CD4-positive, alpha-beta T cell treated with Interleukin-17A for 1 hour (primary cell): ENCODE measurements at regions not wholly inside any gene's neighbourhood (a gene's known extent, or its start where the extent isn't known, plus 50 kb on each side); places are given as distances from the start of the nearest gene placed in this dataset.

Experiments
- DNase-seq: peaks from one replicate; pipeline ENCODE4 v3.0.0-alpha.2; 2020

GRCh38 chr13:90952326-90952725 is 395.2 kb upstream of the MIR17HG start:
- DNase-seq = no peak

DNA sequence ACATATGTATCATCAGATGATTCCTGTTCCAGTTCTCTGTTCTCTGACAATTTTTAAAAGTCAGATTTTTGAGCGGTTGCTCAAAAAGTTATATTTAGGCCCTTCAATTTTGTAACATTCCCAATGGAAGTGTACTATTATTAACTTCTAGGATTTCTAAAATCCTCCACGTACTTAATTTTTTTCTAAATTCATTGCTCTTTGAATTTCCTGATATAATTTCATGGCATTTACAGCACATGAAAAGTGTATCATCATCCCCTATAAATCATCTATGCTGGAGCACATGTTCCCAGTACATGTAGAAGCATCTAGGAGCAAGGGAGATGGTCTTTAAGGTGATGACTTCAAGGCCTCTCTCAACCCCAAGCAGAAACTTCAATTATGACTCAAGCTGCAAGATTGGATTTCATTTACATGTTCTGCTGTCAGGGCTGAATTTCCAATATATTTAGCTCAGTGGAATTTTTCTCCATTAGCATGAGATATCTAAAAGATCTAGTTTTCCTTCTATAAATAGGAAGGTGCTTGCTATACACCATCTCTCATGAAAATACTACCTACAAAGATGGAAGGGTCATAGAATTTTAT is 392.8 kb upstream of the MIR17HG start:
- DNase-seq = no peak

DNA sequence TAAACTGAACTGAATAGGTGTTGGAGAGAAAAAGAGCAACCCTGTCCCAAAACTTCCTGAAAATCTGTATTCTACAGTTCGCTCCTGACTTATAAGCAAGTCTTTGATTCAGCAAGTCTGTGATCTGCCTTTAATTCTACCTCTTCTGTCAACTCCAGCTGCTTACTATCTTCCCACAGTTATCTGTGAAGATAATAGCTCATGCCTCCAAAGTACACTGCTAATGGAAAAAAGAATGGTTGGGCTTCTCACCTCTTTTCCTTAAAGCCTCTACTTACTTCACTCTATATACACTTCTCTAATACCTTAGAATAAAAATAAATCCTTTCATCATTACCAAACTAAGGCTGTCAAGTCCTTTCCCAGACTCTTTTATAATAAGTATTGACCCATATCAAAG is 391.5 kb upstream of the MIR17HG start:
- no peak for DNase-seq

GRCh38 chr13:90958866-90959265 is 388.6 kb upstream of the MIR17HG start:
- no peak for DNase-seq

DNA sequence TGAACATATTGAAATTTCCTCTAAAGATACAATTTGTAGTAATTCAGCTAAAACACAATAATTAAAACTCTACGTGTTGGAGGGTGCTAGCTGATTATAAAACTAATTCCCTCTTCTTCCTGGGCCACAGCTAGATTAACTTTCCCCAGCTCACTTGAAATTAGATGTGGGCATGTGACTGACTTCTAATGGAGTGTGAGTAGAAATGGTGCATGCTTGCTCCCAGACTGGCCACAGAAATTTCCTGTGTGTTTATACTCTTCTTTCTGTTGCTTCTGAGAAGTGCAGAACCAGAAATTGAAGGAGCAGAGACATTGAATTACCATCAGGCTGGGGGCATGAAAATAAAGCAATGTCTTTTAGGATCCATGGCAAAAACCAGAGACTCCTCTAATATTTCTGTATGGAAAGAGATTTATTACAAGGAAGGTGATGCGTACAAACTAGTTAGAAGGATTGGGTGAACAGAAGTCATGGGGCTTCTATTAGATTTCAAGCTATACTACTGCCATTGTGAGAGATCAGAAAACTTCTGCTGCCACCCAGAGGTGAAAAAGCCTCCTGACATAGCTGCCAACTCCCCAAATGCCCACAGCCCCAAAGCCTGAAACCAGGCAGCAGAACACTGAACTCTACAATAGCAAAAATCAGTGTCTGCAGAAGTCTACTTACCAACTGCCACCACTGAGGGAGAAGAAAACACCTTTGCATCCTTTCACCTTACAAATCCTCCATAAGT is 379.2 kb upstream of the MIR17HG start:
- no peak for DNase-seq

DNA sequence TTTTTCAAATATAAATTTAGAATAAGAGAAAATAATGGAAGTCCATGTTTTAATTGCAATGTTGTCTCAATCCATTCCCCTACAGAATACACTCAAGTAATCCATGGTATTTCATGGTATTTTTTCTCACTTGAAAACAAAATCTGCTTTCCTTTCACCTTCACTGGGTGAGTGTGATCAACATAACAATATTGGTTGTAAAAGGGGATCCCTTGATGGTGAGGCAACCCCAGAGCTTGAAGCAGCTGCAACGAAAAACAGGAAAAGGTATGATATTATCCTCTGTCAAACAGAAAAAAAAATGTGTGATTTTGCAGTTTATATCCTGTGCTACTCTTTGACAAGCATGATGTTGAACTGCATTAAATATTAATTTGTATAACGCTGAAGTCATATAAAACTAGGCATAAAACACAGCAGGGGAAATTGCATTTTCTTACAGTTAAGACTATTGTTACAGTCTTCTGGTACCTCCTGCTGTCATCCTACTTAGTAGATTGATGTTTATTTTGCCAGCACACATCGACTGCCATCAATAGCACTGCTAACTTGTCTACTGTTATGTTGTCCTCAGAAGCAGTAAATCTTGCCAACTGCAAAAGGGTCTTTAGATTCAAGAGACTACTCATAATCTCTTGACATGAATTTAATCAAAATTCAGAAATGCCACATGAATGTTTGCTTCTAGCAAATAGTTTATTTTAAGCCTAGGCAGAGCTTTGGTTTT is 373.1 kb upstream of the MIR17HG start:
- no peak for DNase-seq

DNA sequence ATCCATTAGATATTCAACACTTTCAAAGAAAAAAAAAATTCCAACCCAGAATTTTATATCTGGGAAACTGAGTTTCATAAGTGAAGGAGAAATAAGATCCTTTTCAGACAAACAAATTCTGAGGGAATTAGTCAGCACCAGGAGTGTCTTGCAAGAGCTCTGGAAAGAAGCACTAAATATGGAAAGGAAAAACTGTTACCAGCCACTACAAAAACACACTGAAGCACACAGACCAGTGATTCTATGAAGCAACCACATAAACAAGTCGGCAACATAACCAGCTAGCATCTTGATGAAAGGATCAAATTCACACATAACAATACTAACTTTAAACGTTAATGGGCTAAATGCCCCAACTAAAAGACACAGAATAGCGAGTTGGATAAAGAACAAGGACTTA is 368.4 kb upstream of the MIR17HG start:
- DNase-seq = no peak

GRCh38 chr13:90984756-90985155 is 362.7 kb upstream of the MIR17HG start:
- DNase-seq = no peak

- no peak for DNase-seq
These were observed 352.5 kb upstream of the MIR17HG start for GRCh38 chr13:90995001-90995400.

DNA sequence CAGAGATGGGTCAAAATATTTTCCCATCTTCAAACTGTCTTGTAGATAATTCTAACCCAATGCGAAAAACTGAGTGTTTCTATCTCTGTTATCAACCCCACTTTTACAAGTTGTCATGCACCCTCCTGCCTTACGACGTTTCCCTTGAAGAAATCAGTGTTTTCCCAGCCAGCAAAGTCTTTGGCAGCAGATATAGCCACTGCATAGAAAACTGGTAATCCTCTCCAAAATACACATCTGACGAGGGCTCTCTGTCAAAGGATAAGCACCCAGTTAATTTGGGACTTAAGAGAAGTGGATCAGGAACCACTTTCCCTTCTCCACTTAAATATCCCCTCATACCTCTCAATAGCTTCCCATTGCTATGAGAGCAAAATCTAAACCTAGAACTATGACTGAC is 351.9 kb upstream of the MIR17HG start:
- no peak for DNase-seq

DNA sequence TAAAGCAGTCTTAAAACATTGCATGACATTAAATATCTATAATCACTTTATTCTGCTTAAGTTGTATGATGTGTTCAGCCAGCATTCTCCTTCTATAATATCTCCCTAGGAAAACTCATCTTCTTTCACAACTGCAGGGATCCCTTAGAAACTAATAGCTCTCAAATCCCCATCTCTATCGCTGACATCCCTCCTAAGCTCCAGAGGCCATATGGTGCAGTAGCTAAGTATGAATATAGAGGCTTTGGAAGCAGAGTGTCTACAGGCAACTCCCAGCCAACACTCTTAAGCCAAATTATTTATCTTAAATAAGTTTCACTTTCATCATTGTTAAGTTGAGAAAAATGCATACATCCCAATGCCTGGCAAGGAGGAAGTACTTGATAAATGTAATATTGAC is 349.5 kb upstream of the MIR17HG start:
- DNase-seq = no peak

GRCh38 chr13:90999401-90999800 is 348.1 kb upstream of the MIR17HG start:
- DNase-seq = no peak

- DNase-seq = no peak
These were observed 346.1 kb upstream of the MIR17HG start for GRCh38 chr13:91001371-91001770.

DNA sequence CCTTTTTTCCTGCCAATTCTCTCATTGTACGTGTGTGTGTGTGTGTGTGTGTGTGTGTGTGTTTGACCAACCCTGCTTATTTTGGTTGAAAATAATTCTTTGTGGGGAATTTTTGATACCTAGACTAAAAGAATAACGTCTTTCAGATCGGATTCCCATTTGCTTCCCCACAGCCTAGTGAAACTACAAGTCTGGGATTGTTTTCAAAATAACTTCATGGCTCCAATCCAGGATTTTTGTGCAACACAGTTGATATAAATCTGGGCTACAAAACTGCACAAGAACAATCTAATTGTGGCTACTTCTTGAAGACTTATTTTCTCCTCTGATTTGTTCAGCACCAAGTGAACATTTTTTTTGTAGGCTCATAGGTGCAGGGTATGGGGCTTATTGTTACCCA is 332.8 kb upstream of the MIR17HG start:
- DNase-seq = no peak

GRCh38 chr13:91017031-91017668 is 330.3 kb upstream of the MIR17HG start:
- DNase-seq = peak; percentile 4

GRCh38 chr13:91017669-91018053 is 329.8 kb upstream of the MIR17HG start:
- DNase-seq = no peak

DNA sequence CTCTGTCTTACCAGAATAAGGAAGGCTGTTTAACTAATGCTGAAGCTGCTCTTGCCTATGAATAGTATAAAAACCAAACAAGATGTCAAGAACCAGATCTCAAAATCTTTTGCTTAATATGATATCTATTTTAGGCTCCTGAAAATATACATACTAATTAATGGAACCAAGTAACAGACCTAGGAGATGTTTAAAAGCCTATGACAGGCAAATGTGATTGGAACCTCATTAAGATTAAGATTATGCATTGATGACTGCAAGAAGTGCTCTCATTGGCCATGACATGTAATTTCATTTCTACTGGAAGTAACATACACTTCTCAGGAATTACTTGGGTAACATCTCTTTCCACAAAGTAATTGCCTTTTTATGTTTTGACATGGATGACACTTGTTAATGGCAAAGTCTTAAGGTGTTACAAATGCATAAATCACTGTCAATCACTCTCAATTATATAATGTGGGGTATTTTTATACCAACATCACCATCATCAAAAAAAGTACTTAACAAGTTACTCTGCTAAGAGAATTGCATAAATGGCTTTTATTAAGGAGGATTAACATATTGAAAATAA is 326.9 kb upstream of the MIR17HG start:
- DNase-seq = no peak

- DNase-seq = no peak
These were observed 323.2 kb upstream of the MIR17HG start for GRCh38 chr13:91024157-91024792.

GRCh38 chr13:91025442-91025841 is 322.0 kb upstream of the MIR17HG start:
- no peak for DNase-seq

- no peak for DNase-seq
These were observed 316.0 kb upstream of the MIR17HG start for GRCh38 chr13:91031508-91031907.

GRCh38 chr13:91032104-91032503 is 315.4 kb upstream of the MIR17HG start:
- DNase-seq = no peak

DNA sequence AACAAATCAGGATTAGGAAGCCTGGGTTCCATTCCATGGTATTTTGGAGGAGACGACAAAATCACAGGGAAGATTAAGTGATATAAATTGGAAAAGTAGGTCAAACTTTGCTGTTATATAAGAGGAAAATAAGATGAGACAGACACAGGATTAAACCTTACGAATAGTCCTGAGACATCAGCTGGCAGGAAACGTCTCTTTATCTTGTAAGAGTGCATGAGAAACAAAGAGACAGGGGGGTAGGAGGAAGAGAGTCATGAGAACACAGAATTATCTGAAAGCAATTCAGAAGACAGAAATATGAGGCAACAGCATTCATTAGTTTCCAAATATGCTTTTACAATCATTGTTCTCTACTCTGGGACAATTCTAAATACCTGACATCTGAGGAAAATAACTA is 310.6 kb upstream of the MIR17HG start:
- no peak for DNase-seq

GRCh38 chr13:91042870-91043269 is 304.6 kb upstream of the MIR17HG start:
- DNase-seq = no peak
